ENCODE measurements at regions not wholly inside any gene's neighbourhood (a gene's known extent, or its start where the extent isn't known, plus 50 kb on each side); places are given as distances from the start of the nearest gene placed in this dataset.
A peak's percentile ranks its signal among the peaks of the same experiment; 100 is the strongest.

- H3K27ac ChIP-seq: peak overlapping the region; percentile 46; the same call in 1 of the 2 replicates
- TF ChIP-seq CTCF (conservative IDR thresholded peaks at IDR 0.05): no peak
Measured at GRCh38 chrX:42832764-42833549, 55.0 kb upstream of the PPP1R2C start.

GRCh38 chrX:42833550-42833940 is 55.6 kb upstream of the PPP1R2C start:
- H3K27ac ChIP-seq: peak overlapping the region; percentile 46; the same call in 1 of the 2 replicates

GRCh38 chrX:42837101-42837726 is 59.3 kb upstream of the PPP1R2C start:
- TF ChIP-seq CTCF (conservative IDR thresholded peaks at IDR 0.05): no peak
- no peak overlapping the region for H3K27ac ChIP-seq

GRCh38 chrX:42837747-42838146 is 59.8 kb upstream of the PPP1R2C start:
- H3K27ac ChIP-seq: no peak overlapping the region
- TF ChIP-seq CTCF (conservative IDR thresholded peaks at IDR 0.05): no peak

GRCh38 chrX:42839632-42840031 is 61.7 kb upstream of the PPP1R2C start:
- no peak for TF ChIP-seq CTCF (conservative IDR thresholded peaks at IDR 0.05)

GRCh38 chrX:42846741-42847140 is 68.8 kb upstream of the PPP1R2C start:
- no peak overlapping the region for H3K27ac ChIP-seq
- TF ChIP-seq CTCF (conservative IDR thresholded peaks at IDR 0.05): no peak

More at GRCh38 chrX:42839632-42840031, 61.7 kb upstream of the PPP1R2C start:
- no peak overlapping the region for H3K27ac ChIP-seq

GRCh38 chrX:42855259-42855658 is 77.3 kb upstream of the PPP1R2C start:
- H3K27ac ChIP-seq: no peak overlapping the region
- no peak for TF ChIP-seq CTCF (conservative IDR thresholded peaks at IDR 0.05)

GRCh38 chrX:42857766-42858165 is 79.8 kb upstream of the PPP1R2C start:
- no peak overlapping the region for H3K27ac ChIP-seq
- no peak for TF ChIP-seq CTCF (conservative IDR thresholded peaks at IDR 0.05)
